ENCODE measurements at regions not wholly inside any gene's neighbourhood (a gene's known extent, or its start where the extent isn't known, plus 50 kb on each side); places are given as distances from the start of the nearest gene placed in this dataset.

DNA sequence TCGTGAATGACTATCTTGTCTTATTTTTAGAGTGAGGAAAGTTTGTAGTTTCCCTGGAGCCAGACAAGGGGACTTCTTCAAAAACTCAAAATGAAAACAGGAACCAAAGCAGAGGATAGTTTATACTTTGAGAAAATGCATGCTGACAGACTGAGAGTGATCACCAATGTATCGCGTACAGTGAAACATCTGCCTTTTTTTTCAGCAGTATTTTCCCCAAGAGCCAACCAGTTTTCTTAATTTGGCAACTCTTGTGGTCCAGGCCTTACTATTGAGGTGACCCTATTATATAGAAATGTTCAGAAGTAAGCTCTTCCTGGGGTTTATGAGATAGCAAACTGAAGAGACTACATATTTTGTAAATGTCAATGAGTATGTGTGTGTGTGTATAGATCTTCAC is 153.7 kb upstream of the VRK2 start:
- TF ChIP-seq, protein P1, sequence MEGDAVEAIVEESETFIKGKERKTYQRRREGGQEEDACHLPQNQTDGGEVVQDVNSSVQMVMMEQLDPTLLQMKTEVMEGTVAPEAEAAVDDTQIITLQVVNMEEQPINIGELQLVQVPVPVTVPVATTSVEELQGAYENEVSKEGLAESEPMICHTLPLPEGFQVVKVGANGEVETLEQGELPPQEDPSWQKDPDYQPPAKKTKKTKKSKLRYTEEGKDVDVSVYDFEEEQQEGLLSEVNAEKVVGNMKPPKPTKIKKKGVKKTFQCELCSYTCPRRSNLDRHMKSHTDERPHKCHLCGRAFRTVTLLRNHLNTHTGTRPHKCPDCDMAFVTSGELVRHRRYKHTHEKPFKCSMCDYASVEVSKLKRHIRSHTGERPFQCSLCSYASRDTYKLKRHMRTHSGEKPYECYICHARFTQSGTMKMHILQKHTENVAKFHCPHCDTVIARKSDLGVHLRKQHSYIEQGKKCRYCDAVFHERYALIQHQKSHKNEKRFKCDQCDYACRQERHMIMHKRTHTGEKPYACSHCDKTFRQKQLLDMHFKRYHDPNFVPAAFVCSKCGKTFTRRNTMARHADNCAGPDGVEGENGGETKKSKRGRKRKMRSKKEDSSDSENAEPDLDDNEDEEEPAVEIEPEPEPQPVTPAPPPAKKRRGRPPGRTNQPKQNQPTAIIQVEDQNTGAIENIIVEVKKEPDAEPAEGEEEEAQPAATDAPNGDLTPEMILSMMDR (IDR thresholded peaks at IDR 0.05): no peak
- TF ChIP-seq POLR2A (IDR thresholded peaks at IDR 0.05): no peak
